ENCODE measurements at regions not wholly inside any gene's neighbourhood (a gene's known extent, or its start where the extent isn't known, plus 50 kb on each side); places are given as distances from the start of the nearest gene placed in this dataset.

GRCh38 chr11:71137376-71137775 is 115.0 kb downstream of the SHANK2 start:
- no peak for TF ChIP-seq POLR2A (IDR thresholded peaks at IDR 0.05)
- TF ChIP-seq, protein P1, sequence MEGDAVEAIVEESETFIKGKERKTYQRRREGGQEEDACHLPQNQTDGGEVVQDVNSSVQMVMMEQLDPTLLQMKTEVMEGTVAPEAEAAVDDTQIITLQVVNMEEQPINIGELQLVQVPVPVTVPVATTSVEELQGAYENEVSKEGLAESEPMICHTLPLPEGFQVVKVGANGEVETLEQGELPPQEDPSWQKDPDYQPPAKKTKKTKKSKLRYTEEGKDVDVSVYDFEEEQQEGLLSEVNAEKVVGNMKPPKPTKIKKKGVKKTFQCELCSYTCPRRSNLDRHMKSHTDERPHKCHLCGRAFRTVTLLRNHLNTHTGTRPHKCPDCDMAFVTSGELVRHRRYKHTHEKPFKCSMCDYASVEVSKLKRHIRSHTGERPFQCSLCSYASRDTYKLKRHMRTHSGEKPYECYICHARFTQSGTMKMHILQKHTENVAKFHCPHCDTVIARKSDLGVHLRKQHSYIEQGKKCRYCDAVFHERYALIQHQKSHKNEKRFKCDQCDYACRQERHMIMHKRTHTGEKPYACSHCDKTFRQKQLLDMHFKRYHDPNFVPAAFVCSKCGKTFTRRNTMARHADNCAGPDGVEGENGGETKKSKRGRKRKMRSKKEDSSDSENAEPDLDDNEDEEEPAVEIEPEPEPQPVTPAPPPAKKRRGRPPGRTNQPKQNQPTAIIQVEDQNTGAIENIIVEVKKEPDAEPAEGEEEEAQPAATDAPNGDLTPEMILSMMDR (IDR thresholded peaks at IDR 0.05) = no peak
